Loucy (cell line): ENCODE measurements at regions not wholly inside any gene's neighbourhood (a gene's known extent, or its start where the extent isn't known, plus 50 kb on each side); places are given as distances from the start of the nearest gene placed in this dataset.
"Not testable (repeated sequence)": the region's sequence is repeated elsewhere in the genome, so short reads cannot be mapped to it uniquely, and the experiment has no call there.

Experiments used
- H2AFZ ChIP-seq: fragments of 200-600 bp; sonication (generic); 2 replicates; pipeline ENCODE4 v1.6.0; 2016; ENCODE audit warnings: antibody characterized with exemption, mild to moderate bottlenecking, low read length, moderate library complexity
- H3F3A ChIP-seq: fragments of 200-600 bp; 2 replicates; pipeline ENCODE4 v1.6.0; 2016; ENCODE audit warnings: antibody characterized with exemption, low read depth, mild to moderate bottlenecking
- H3K27me3 ChIP-seq: fragments of 200-600 bp; sonication (generic); 2 replicates; pipeline ENCODE4 v1.6.1; 2014; ENCODE audit warnings: low read length, mild to moderate bottlenecking; ENCODE audit not compliant: insufficient read depth, poor library complexity, severe bottlenecking
- H3K36me3 ChIP-seq: fragments of 200-600 bp; sonication (generic); 2 replicates; pipeline ENCODE4 v1.6.1; 2016; ENCODE audit warnings: low read length; ENCODE audit not compliant: insufficient read depth
- H3K4me1 ChIP-seq: fragments of 200-600 bp; sonication (generic); 2 replicates; pipeline ENCODE4 v1.5.1; 2014; ENCODE audit warnings: low read length, mild to moderate bottlenecking; ENCODE audit not compliant: insufficient read depth, poor library complexity, severe bottlenecking
- H3K4me2 ChIP-seq: fragments of 200-600 bp; sonication (generic); 2 replicates; pipeline ENCODE4 v1.6.0; 2014; ENCODE audit warnings: antibody characterized with exemption, low read length, low read depth, mild to moderate bottlenecking; ENCODE audit not compliant: poor library complexity, severe bottlenecking
- H3K4me3 ChIP-seq: fragments of 200-600 bp; sonication (generic); 2 replicates; pipeline ENCODE4 v1.5.1; 2014; ENCODE audit warnings: low read length, mild to moderate bottlenecking, mixed read lengths; ENCODE audit not compliant: poor library complexity, severe bottlenecking
- H3K79me2 ChIP-seq: fragments of 200-600 bp; sonication (generic); 2 replicates; pipeline ENCODE4 v1.6.1; 2014; ENCODE audit warnings: low read length; ENCODE audit not compliant: insufficient read depth
- H3K9ac ChIP-seq: fragments of 200-600 bp; sonication (generic); 2 replicates; pipeline ENCODE4 v1.6.0; 2014; ENCODE audit warnings: mild to moderate bottlenecking, low read depth, low read length, moderate library complexity; ENCODE audit not compliant: poor library complexity, severe bottlenecking
- H3K9me2 ChIP-seq: fragments of 200-600 bp; sonication (generic); replicated peaks from 2 replicates; pipeline ENCODE4 v1.6.1; 2016; ENCODE audit warnings: low read depth, low read length, mixed read lengths
- H3K9me3 ChIP-seq: fragments of 200-600 bp; sonication (generic); 2 replicates; pipeline ENCODE4 v1.6.1; 2014; ENCODE audit warnings: mild to moderate bottlenecking, antibody characterized with exemption, low read length, low read depth; ENCODE audit not compliant: insufficient read depth
- H4K20me1 ChIP-seq: fragments of 200-600 bp; sonication (generic); 2 replicates; pipeline ENCODE4 v1.6.0; 2014; ENCODE audit warnings: antibody characterized with exemption, low read length, mild to moderate bottlenecking; ENCODE audit not compliant: insufficient read depth, poor library complexity, severe bottlenecking
- EZH2phosphoT487 ChIP-seq: fragments of 200-600 bp; IDR thresholded peaks from 2 replicates; pipeline ENCODE4 v1.6.1; 2018; ENCODE audit warnings: antibody characterized with exemption, mild to moderate bottlenecking, moderate library complexity, borderline replicate concordance
- TF ChIP-seq, protein P1 (sequence below): fragments of 200-600 bp; sonication (generic); conservative IDR thresholded peaks from 2 replicates; pipeline ENCODE4 v1.5.1; 2014; ENCODE audit warnings: mild to moderate bottlenecking, antibody characterized with exemption, low read length

GRCh38 chr20:29073640-29074039 is 2183.8 kb upstream of the DEFB115 start:
- not testable (repeated sequence) for H3K27me3 ChIP-seq, H2AFZ ChIP-seq, H3K9me2 ChIP-seq, H4K20me1 ChIP-seq, H3K79me2 ChIP-seq, H3K4me1 ChIP-seq, H3F3A ChIP-seq, H3K9me3 ChIP-seq, H3K36me3 ChIP-seq, H3K9ac ChIP-seq, H3K4me2 ChIP-seq, H3K4me3 ChIP-seq

DNA sequence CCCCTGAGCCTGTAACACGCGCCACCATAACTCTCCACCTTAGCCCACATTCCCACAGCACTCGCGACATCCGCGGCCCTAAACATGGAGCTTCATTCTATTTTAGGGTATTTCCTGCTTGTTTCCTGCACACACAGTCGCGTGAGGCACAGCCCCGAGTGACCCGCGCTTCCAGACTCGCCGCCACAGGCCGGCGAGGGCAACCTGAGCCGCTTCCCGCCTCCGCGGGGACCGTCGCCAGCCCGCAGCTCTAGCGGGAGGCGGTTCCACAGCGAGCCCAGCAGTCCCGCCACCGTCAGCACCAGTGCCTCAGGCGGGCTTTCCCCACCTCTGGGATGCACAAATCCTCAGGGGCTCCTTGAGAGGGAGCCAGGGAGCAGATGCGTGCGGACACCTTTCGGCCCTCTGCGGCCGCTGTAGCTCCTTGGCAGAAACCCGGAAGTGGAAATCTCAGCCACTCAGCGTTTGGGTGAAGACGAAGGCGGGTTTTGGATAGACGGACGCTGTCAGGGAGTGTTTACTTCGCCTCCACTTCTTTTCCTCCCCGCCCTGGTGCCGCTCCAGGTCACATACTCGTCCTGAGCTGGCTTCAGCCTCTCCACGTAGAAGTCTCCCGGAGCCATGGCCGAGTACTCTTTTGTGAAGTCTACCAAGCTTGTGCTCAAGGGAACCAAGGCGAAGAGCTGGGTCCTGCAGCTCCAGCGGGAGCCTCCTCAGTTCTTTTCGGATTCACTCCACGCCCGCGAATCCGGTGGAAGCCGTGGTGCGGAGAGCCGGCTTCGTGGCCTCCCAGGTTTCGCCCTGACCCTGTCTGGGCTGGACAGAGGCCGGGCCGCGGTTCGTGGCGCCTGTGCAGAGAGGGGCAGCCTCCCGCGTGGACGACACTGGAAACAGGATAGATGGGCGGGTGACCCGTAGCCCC is 2177.4 kb upstream of the DEFB115 start:
- H4K20me1 ChIP-seq, result no peaks in the 10 kb centered on the region
- no peak for TF ChIP-seq EZH2phosphoT487
- TF ChIP-seq, protein P1, sequence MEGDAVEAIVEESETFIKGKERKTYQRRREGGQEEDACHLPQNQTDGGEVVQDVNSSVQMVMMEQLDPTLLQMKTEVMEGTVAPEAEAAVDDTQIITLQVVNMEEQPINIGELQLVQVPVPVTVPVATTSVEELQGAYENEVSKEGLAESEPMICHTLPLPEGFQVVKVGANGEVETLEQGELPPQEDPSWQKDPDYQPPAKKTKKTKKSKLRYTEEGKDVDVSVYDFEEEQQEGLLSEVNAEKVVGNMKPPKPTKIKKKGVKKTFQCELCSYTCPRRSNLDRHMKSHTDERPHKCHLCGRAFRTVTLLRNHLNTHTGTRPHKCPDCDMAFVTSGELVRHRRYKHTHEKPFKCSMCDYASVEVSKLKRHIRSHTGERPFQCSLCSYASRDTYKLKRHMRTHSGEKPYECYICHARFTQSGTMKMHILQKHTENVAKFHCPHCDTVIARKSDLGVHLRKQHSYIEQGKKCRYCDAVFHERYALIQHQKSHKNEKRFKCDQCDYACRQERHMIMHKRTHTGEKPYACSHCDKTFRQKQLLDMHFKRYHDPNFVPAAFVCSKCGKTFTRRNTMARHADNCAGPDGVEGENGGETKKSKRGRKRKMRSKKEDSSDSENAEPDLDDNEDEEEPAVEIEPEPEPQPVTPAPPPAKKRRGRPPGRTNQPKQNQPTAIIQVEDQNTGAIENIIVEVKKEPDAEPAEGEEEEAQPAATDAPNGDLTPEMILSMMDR, result no peak
- H3K9ac ChIP-seq, result no peak overlapping the region
- no peaks in the 10 kb centered on the region for H3K36me3 ChIP-seq
- H3K9me3 ChIP-seq, result peaks cover 6% of the 10 kb centered on the region; the same call in 1 of the 2 replicates
- no peak overlapping the region for H3K4me2 ChIP-seq
- H3F3A ChIP-seq, result no peaks in the 10 kb centered on the region
- no peaks in the 10 kb centered on the region for H3K79me2 ChIP-seq
- no peaks in the 10 kb centered on the region for H3K4me1 ChIP-seq
- H3K4me3 ChIP-seq, result no peak overlapping the region
- no peaks in the 10 kb centered on the region for H3K27me3 ChIP-seq
- no peak overlapping the region for H2AFZ ChIP-seq
- H3K9me2 ChIP-seq, result no peaks in the 10 kb centered on the region

GRCh38 chr20:29081712-29082111 is 2175.8 kb upstream of the DEFB115 start:
- not testable (repeated sequence) for H3K9me3 ChIP-seq, H3K9me2 ChIP-seq, H3K4me3 ChIP-seq, H3F3A ChIP-seq, H3K79me2 ChIP-seq, H3K4me2 ChIP-seq, H3K9ac ChIP-seq, H3K4me1 ChIP-seq, H3K36me3 ChIP-seq, H3K27me3 ChIP-seq, H2AFZ ChIP-seq, H4K20me1 ChIP-seq

- no peak for TF ChIP-seq EZH2phosphoT487
- TF ChIP-seq, protein P1, result no peak
- H3K4me1 ChIP-seq, result no peaks in the 10 kb centered on the region
- no peaks in the 10 kb centered on the region for H3F3A ChIP-seq
- H3K79me2 ChIP-seq, result no peaks in the 10 kb centered on the region
- no peak overlapping the region for H3K4me2 ChIP-seq
- no peak overlapping the region for H3K4me3 ChIP-seq
- no peaks in the 10 kb centered on the region for H3K36me3 ChIP-seq
- H3K27me3 ChIP-seq, result no peaks in the 10 kb centered on the region
- H3K9ac ChIP-seq, result no peak overlapping the region
- no peaks in the 10 kb centered on the region for H3K9me3 ChIP-seq
- H3K9me2 ChIP-seq, result no peaks in the 10 kb centered on the region
- H2AFZ ChIP-seq, result no peak overlapping the region
- H4K20me1 ChIP-seq, result no peaks in the 10 kb centered on the region
Measured at GRCh38 chr20:29085625-29086024, 2171.8 kb upstream of the DEFB115 start.

GRCh38 chr20:29086145-29086718 is 2171.2 kb upstream of the DEFB115 start:
- H3K9me2 ChIP-seq, H3K4me2 ChIP-seq, H3K4me1 ChIP-seq, H3K9me3 ChIP-seq, H3F3A ChIP-seq, H2AFZ ChIP-seq, H4K20me1 ChIP-seq, H3K27me3 ChIP-seq, H3K4me3 ChIP-seq, H3K79me2 ChIP-seq, H3K9ac ChIP-seq, H3K36me3 ChIP-seq: not testable (repeated sequence)
